GM18858 (cell line): ENCODE measurements at regions not wholly inside any gene's neighbourhood (a gene's known extent, or its start where the extent isn't known, plus 50 kb on each side); places are given as distances from the start of the nearest gene placed in this dataset.
A peak's percentile ranks its signal among the peaks of the same experiment; 100 is the strongest.

Experiments used
- ATAC-seq: cut with Tn5 transposase; IDR thresholded peaks from one replicate; pipeline ENCODE4 v1.9.1; 2021; ENCODE audit not compliant: unreplicated experiment

DNA sequence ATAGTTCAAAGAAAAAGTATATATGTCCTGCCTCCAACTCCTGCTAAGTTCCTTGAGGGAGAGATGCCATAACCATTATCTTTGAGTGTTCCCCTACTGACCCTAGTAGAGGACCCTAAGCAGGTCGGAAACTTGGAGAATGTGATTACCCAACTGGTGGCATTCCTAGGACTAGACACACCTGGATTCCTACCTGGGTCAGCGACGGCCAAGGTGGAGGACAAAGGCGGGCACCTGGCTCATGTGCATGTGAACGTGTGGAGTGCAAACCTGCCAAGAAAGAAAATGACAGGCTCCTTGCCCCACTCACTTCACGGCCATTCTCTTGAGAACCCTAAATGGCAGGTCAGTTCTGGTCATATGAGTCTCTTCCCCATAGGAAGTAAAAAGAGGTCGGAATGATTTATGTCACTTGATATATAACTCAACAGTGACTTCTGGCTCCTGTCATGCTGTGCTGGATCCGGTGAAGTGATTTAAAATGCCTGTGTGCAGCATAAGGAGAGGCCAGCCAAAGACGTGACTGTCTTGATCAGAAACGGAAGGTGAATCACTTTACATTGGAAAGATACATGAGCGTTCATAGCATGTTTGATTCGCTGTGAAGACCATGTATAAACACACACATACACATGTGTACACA, 371.6 kb downstream of the EIPR1 start:
- ATAC-seq: no peak

DNA sequence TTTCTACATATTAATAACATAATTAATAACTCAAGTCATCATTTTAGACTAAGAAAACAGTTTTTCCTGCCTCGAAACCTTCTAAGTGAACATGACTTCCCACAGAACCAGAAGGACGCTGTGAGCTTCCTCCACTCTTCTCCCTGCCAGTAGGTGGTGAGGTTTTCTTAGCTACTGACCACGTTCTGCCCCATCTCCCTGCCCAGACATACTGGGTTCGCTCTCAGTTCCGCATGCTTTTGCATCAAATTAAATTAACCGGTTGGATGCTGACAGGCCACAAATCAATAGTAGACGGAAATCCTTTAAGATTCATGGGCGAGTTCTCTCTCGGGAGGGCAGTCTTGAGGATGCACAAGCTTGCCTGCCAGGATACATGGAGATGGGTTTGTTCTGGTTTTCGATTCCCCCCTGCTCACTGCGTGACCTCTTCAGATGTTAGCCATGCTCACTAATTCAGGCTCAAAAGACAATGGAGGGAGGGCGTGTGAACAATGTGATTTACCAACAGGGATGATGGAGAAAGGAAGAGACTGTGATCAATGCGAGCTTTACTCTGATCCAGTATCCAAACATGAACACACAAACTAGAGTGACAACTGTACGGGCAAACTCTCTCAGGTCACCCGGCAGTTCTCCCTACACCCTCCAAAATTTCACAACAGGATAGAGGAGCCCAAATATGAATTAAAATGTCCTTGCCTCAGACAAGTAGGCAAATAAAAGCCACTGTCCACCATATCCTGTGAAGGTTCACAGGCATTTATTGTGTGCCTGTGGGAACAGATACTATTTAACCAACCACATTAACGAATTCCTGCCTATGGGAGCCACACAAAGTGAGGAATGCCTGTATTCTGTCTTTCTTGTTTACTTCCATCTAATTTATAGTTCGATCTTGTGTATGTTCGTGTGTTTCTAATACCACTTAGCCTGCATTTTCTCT, 375.7 kb downstream of the EIPR1 start:
- peak; percentile 66 for ATAC-seq

DNA sequence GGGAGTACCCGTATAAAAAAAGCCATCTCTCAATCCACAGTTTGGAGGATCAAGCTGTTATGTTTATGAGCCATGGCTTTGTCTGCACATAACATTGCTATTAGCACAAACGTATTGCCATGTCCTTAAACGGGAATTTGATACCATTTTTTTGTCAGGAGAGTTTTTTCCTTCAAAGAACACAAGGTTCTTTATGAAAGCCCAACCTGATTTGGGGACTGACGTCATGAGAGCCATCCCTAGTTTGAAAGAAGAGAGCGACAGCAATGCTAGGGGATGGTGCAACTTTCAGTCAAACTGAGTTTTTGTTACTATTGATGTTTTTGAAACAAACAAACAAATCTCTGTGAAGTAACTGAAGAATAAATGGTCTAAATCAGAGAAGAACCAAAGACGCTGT, 376.6 kb downstream of the EIPR1 start:
- no peak for ATAC-seq

DNA sequence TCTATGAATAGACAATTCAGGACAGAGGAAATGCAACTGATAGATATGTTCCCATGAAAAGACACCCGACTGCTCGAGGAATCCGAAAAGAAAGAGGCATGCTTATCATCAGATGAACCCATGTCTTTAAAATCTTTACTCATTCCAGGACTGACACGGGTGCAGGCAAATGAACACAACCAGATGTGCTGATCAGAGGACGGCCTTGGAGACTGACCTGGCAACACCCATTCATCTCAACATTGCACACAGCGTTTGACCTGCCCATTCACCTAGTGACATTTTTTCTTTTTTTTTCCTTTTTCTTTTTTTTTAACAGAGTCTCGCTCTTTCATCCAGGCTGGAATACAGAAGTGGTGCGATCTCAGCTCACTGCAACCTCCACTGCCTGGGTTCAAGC, 377.5 kb downstream of the EIPR1 start:
- no peak for ATAC-seq

DNA sequence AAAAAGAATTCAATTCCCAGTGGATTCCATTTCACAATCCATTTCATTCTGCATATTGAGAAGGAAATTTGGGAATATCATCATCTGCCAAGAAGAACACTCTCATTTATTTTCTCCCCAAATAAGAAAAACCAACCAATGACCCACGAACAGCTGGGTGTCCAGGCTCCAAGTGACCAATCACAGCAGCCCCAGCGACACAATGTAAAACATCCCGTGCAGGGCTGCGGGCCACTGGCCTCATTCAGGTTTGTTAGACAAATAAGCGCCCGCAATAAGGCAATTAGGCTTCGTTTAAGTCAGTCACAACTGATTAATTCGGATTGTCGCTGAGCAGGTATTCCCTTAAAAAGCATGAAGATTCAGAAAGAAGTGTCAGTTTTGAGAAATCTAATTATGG, 378.6 kb downstream of the EIPR1 start:
- no peak for ATAC-seq

DNA sequence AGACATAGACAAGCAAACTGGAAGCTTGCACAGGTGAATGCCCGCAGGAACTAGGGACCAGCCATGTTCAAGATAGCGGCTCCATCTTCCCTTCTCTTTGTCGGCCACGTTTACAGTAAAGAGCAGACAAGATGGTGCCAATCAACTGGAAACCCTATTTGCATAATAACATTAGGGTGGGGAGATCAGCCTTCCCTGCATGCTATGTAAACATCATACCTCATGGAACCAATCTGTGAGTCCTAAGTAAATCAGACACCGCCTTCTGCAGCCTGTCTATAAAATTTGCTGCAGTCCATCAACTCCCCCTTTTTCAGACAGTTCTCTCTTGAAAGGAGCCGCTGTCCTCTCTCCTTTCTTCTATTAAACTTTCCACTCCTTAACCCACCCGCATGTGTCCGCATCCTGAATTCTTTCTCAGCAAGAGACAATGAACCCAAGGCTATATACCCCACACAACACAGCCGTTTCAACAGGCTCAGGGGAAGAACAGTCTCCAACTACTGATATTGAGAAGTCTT, 384.4 kb downstream of the EIPR1 start:
- no peak for ATAC-seq

DNA sequence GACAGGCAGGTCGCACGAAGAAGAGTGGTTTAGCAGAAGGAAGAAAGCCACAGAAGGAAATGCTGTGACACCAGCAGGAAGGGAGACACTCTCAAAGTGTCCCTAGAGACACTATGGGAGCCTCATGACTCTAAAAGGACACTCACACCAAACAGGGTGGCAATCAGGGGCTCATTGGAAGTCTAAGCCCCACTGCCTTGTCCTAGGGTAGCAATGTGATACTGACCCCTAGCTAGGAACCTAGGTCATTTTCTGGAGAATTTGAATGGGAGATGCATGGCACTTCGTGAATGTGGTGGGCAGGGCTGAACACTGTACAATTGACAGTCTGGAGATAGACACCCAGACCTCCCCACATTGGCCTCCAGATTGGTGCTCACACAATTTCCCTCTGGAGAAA, 385.0 kb downstream of the EIPR1 start:
- no peak for ATAC-seq

DNA sequence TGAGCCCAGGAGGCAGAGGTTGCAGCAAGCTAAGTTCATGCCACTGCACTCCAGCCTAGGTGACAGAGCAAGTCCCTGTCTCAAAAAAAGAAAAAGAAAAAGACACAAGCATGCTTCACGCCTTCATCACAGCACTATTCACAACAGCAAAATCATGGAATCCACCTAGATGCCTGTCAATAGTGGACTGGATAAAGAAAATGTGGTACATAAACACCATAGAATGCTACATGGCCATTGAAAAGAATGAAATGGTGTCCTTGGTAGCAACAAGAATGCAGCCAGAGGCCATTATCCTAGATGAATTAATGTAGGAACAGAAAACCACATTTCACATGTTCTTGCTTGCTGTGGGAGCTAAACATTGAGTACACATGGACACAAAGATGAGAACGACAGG, 392.6 kb downstream of the EIPR1 start:
- ATAC-seq: no peak

DNA sequence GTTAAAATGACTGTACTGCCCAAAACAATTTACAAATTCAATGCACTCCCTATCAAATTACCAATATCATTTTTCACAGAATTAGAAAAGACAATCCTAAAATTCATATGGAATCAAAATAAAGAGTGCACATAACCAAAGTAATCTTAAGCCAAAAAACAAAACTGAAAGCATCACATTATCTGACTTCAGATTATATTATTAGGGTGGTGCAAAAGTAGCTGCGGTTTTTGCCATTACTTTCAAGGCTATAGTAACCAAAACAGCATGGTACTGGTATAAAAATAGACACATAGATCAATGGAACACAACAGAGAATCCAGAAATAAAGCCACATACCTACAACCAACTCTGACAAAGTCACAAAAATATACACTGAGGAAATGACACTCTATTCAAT, 396.6 kb downstream of the EIPR1 start:
- no peak for ATAC-seq

DNA sequence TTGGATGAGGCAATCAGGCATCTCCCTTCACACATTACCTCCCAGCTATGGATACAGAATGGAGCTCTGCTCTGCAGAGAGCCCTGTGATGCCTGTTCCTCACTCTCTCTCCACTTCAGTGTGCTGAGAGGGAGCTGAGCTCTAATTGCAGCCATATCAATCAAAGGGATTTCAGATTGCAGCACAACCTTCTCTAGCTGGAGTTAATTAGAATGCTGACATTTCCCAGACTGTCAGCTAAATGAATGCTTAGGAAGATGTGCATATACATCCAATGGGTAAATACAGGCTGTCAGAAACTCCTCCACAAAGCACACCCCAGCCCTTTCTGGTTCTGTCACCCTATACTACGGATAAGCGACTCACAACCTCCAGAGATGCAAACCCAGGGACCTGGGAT, 402.6 kb downstream of the EIPR1 start:
- ATAC-seq: no peak

DNA sequence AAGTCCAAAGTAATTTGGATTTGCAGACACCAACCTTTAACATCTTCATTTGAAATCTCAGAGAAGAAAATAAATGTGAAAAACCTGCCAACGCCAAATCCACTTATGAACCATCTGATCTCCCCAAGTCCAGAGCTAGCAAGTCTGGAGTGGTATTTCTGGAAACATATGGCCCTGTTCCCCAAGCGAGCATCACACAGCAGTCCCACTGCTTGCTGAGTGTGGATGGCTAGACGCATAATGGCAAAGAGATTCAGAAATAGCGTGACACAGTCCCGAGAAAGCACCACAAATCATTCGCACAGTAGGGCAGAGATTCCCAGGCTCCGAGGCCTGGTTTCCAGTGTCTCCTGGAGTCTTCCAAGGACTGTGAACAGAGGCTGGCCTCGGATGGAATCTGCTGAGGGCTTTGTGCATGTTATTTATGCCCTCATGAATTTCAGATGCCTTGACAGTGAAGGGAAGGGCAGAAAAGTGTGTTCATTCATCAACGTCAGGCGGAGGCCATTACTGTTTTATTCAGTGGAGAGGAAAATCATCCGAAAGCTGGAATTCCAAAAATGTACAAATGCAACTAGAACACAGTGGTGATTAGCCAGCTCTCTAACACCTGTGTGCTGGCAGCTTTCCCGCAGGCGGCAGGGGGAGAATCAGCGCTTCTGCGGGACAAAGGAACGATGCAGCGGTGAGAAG, 417.0 kb downstream of the EIPR1 start:
- ATAC-seq: no peak

DNA sequence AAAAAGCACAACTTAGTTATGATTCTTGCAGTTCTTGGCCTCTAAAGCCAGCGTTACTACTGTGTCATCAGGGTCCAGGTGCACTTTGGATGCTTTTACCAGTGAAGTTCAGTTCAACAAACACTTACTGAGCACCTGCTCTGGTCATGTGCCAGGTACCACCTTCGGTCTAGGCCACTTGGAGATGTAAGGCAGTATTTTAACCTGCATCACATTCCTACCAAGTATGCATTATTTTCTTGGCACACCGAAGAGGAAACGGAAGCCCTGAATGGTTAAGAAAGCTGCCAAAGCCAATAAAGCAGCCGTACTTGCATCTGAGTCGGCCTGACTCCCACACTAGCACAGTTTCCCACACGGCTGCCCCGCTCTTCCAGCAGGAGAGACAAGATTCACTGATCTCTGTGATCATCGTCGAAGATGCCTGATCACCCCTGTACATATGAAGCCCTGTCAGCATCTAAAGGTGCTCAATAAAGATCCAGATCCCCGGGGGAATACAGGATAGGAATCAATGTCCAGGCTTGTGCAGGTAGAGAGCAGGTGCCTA, 427.1 kb downstream of the EIPR1 start:
- ATAC-seq: no peak

DNA sequence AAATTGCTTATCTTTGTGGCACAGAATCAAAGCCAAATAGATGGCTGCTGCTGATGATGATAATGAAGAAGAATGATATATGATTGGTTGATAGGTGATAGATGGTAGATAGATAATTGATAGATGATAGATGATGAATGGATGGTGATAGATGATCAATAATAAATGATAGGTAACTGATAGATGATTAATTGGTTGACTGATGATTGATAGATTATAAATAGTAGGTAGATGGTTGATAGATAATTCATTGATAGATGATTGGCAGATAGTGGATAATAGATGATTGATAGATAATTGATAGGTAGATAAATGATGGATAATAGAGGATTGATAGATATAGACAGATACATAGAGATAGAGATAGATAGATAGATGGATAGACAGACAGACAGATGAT, 430.2 kb downstream of the EIPR1 start:
- ATAC-seq: no peak

DNA sequence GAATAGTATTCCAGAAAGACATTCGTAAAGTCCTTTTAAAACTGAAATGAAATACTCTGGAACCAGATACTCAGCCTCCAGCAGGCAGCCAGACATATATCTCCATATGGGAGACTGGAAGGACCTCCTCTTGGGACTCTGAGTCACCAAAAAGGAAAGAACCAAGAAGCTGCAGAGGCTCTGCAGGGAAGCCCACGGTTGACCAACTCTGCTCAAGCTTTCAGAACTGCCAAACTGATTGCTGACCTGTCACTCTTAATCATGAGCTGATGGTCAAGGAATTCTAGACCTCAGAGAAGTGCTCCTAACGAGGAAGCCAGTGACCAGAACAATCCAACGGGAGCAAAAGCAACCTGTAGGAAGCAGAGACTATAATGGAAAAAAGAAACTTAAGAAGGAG, 434.7 kb downstream of the EIPR1 start:
- ATAC-seq: no peak

DNA sequence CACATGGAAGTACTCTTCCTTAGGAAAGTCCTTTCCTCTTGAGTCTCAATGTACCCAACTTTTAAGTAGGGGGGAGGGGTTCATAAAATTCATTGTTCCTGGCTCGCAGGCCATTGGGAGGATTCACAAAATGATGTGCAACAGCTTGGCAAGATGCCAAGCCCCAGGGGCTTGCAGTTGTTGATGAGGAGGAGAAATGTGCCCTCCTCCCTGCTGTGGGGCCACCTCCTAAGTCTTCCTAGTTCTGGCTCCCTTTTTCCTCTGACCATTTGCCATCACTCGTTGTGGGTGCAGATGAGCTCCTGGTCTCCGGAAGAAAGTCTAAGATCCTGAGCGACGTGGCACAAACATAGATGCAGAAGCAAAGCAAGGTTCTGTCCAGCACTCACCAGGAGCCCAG, 435.4 kb downstream of the EIPR1 start:
- no peak for ATAC-seq

DNA sequence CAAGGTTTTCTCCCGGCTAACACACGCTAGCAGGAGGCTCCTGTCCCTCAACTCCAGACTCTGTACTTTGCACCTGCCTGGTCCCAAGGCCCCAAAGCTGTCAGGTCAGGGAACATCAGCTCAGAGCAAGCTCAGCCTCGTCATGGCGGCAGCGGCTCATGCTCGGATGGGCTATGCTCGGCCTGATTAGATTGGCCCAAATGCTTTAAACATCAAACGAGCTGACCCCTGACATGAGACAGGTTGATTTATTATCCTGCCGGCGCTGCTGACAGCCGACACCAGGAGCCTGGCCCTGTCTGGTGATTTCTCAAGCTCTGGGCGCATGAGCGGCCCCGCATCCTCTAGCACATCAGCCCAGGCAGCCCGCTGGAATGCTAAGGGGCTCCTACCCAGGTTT, 436.4 kb downstream of the EIPR1 start:
- ATAC-seq: no peak

DNA sequence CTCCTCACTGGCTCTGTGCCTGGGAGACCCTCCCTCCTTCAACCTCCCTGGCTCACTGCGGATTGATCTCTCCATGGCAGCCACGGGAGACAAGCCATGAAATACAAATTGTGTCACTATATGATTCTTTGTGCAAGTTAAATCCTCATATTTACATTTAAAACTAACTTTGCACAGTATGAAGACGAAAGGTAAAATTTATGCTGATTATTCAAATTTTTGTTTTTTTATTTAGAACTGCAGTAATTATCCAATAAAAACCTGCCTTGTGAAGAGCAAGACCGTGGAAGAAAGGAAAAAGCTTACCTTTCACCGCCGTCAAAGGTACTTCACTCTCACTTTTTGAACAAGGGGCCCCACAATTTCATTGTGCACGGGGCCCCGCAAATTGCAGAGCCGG, 436.9 kb downstream of the EIPR1 start:
- ATAC-seq: no peak

DNA sequence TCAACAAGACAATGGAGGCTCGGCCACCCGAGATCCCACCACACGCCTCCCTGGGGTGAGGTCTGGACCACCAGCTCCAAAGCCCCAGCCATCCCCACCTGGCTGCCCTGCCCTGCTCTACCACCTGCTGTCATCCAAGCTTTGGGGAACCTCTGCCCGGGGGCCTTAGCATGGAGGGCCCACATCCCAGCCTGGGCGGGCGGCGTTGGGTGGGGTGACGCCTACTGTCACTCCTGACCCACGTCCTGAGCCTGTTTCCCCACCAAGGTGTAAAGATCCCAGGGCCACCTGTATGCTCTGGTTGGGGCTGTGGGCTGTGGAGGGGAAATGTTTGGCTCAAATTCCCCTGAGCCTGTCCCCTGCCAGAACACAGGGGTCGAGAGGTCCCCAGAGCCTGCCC, 437.6 kb downstream of the EIPR1 start:
- ATAC-seq: no peak

DNA sequence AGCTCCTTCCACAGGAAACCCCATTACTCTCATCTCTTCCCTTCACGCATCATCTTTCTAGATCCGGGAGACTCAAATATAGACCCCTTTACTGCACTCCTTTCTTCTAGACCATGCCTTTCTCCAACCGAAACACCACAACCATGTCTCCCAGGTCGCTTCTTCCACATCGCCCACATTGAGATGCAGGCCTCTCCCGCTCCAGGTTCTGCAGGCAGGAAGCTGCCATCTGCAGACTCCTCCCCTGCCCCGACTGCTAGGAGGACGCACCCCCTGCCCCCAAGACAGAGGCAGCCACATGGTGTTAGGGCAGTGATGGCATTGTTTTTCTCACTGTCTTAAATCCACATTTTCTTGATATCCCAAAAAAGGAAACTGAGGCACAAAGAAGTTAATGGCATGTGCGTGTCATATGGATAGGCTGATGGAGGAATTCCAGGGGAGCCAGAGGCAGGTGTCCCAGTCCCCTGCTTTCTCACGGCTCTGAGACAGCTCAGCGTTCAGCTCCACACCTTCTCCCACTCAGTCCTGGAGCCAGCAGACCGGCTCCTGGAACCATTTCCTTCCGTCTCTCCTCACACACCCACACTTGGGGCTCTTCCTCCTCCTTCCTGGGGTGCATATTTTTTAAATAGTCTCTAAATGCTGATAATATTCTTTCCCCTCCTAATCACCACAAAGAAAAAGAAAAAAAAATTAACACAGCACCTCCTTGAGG, 438.4 kb downstream of the EIPR1 start:
- ATAC-seq: no peak

DNA sequence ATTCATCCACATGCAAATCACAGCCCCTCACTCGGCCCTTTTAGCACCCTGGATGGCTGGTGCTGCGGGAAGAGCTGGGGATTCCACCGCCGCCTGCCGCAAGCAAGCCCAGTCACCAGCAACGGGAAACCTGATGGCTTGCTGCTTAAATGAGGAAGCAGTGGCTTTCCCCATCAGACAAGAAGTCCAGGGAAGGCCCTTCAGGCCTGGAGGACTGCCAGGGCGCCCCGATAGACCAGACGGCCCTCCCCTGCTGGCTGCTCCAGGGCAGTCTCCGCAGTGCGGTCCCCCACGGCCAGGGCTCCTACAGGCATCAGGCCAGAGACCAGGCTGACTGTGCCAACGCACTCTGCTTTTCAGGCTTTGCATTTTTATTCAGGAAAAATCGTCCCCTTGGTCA, 439.1 kb downstream of the EIPR1 start:
- ATAC-seq: no peak
